GM10266 (cell line): ENCODE measurements at regions not wholly inside any gene's neighbourhood (a gene's known extent, or its start where the extent isn't known, plus 50 kb on each side); places are given as distances from the start of the nearest gene placed in this dataset.

ENCODE experiments used
- DNase-seq: peaks from one replicate; pipeline ENCODE4 v3.0.0; 2012; ENCODE audit errors: extremely low spot score
- CTCF ChIP-seq: IDR thresholded peaks from 2 replicates; pipeline ENCODE4 v1.5.1; 2012; ENCODE audit warnings: mild to moderate bottlenecking, low read depth; ENCODE audit not compliant: control insufficient read depth, insufficient read depth; ENCODE audit errors: missing control alignments

- no peak for TF ChIP-seq CTCF
- no peak for DNase-seq
Observed at GRCh38 chr1:5632224-5632623, 360.0 kb downstream of the NPHP4 start.

GRCh38 chr1:5628416-5628815 lies 363.8 kb downstream of the NPHP4 start:
- no peak for TF ChIP-seq CTCF
- no peak for DNase-seq

GRCh38 chr1:5623399-5623798 lies 368.8 kb downstream of the NPHP4 start:
- DNase-seq = no peak
- TF ChIP-seq CTCF = no peak

GRCh38 chr1:5622412-5622811 lies 369.8 kb downstream of the NPHP4 start:
- no peak for TF ChIP-seq CTCF
- no peak for DNase-seq

- no peak for DNase-seq
- TF ChIP-seq CTCF = no peak
Observed at GRCh38 chr1:5621692-5622091, 370.5 kb downstream of the NPHP4 start.

GRCh38 chr1:5620997-5621396 lies 371.2 kb downstream of the NPHP4 start:
- no peak for DNase-seq
- no peak for TF ChIP-seq CTCF

GRCh38 chr1:5620418-5620817 lies 371.8 kb downstream of the NPHP4 start:
- DNase-seq = no peak
- no peak for TF ChIP-seq CTCF
